ELF-1 (cell line): ENCODE measurements at regions not wholly inside any gene's neighbourhood (a gene's known extent, or its start where the extent isn't known, plus 50 kb on each side); places are given as distances from the start of the nearest gene placed in this dataset.
"Not testable (repeated sequence)": the region's sequence is repeated elsewhere in the genome, so short reads cannot be mapped to it uniquely, and the experiment has no call there.

Experiments used
- DNase-seq: peaks from one replicate; pipeline ENCODE4 v3.0.0-alpha.2; 2016; ENCODE audit warnings: low read depth, low spot score

- peak; percentile 9 for DNase-seq
Observed at GRCh38 chr12:105580821-105581352, 250.4 kb downstream of the C12orf75 start.

- DNase-seq = peak; percentile 58
Observed at GRCh38 chr12:105581420-105581819, 250.9 kb downstream of the C12orf75 start.

GRCh38 chr12:105585107-105585506 is 254.6 kb downstream of the C12orf75 start:
- no peak for DNase-seq

- no peak for DNase-seq
Observed at GRCh38 chr12:105587237-105587636, 256.7 kb downstream of the C12orf75 start.

- DNase-seq = no peak
Observed at GRCh38 chr12:105588106-105588505, 257.6 kb downstream of the C12orf75 start.

GRCh38 chr12:105590571-105590970 is 260.1 kb downstream of the C12orf75 start:
- DNase-seq = no peak

GRCh38 chr12:105595440-105595839 is 264.9 kb downstream of the C12orf75 start:
- no peak for DNase-seq

- no peak for DNase-seq
Observed at GRCh38 chr12:105596731-105597130, 266.2 kb downstream of the C12orf75 start.

- DNase-seq = no peak
Observed at GRCh38 chr12:105598031-105598430, 267.5 kb downstream of the C12orf75 start.

- no peak for DNase-seq
Observed at GRCh38 chr12:105600911-105601545, 270.5 kb downstream of the C12orf75 start.

GRCh38 chr12:105602312-105602711 is 271.8 kb downstream of the C12orf75 start:
- DNase-seq = not testable (repeated sequence)

- DNase-seq = not testable (repeated sequence)
Observed at GRCh38 chr12:105604281-105604680, 273.8 kb downstream of the C12orf75 start.

- DNase-seq = not testable (repeated sequence)
Observed at GRCh38 chr12:105606613-105607012, 276.1 kb downstream of the C12orf75 start.

- DNase-seq = not testable (repeated sequence)
Observed at GRCh38 chr12:105609001-105609400, 278.5 kb downstream of the C12orf75 start.

- DNase-seq = no peak
Observed at GRCh38 chr12:105610459-105610858, 280.0 kb downstream of the C12orf75 start.

- no peak for DNase-seq
Observed at GRCh38 chr12:105611340-105611739, 280.8 kb downstream of the C12orf75 start.

GRCh38 chr12:105613269-105613668 is 282.8 kb downstream of the C12orf75 start:
- DNase-seq = no peak

- DNase-seq = no peak
Observed at GRCh38 chr12:105613887-105614286, 283.4 kb downstream of the C12orf75 start.

GRCh38 chr12:105616971-105617540 is 286.6 kb downstream of the C12orf75 start:
- DNase-seq = peak; percentile 63

GRCh38 chr12:105622220-105622619 is 291.7 kb downstream of the C12orf75 start:
- DNase-seq = no peak

GRCh38 chr12:105622846-105623736 is 292.6 kb downstream of the C12orf75 start:
- DNase-seq = no peak

- DNase-seq = no peak
Observed at GRCh38 chr12:105626653-105627052, 296.2 kb downstream of the C12orf75 start.
